GM23248 (cell line): ENCODE measurements at regions not wholly inside any gene's neighbourhood (a gene's known extent, or its start where the extent isn't known, plus 50 kb on each side); places are given as distances from the start of the nearest gene placed in this dataset.

ENCODE experiments used
- EZH2 ChIP-seq: fragments of 200-600 bp; sonication (generic); IDR thresholded peaks from 2 replicates; pipeline ENCODE4 v1.6.1; 2018; ENCODE audit warnings: antibody characterized with exemption, mild to moderate bottlenecking; ENCODE audit not compliant: insufficient read depth, poor library complexity, severe bottlenecking
- EZH2phosphoT487 ChIP-seq: fragments of 200-600 bp; sonication (generic); IDR thresholded peaks from 2 replicates; pipeline ENCODE4 v1.6.1; 2018; ENCODE audit warnings: antibody characterized with exemption, moderate library complexity, mild to moderate bottlenecking, low read depth; ENCODE audit not compliant: insufficient read depth

GRCh38 chr4:104166749-104167148 lies 327.9 kb downstream of the CXXC4 start:
- TF ChIP-seq EZH2phosphoT487, result no peak
- TF ChIP-seq EZH2, result no peak
